ENCODE measurements at regions not wholly inside any gene's neighbourhood (a gene's known extent, or its start where the extent isn't known, plus 50 kb on each side); places are given as distances from the start of the nearest gene placed in this dataset.
"Not testable (repeated sequence)": the region's sequence is repeated elsewhere in the genome, so short reads cannot be mapped to it uniquely, and the experiment has no call there.

- H3K27me3 ChIP-seq (ENCODE audit: insufficient read depth, low read length): no peaks in the 10 kb centered on the region
- H3K36me3 ChIP-seq (ENCODE audit: insufficient read depth, low read length): no peaks in the 10 kb centered on the region
- no peak overlapping the region for H2AFZ ChIP-seq (ENCODE audit: low read depth, low read length)
- H3K9me3 ChIP-seq (ENCODE audit: low read length): no peaks in the 10 kb centered on the region
- no peaks in the 10 kb centered on the region for H3K4me1 ChIP-seq (ENCODE audit: insufficient read depth, low read length)
- no peak overlapping the region for H3K4me3 ChIP-seq (ENCODE audit: low read length)
These were observed 502.0 kb upstream of the DPP6 start for GRCh38 chr7:153550173-153550572.

GRCh38 chr7:153564391-153564790 is 487.8 kb upstream of the DPP6 start:
- Histone ChIP-seq H3K4me1 (ENCODE audit: insufficient read depth, low read length) (no peaks in the 10 kb centered on the region), H3K9me3 (ENCODE audit: low read length) (no peaks in the 10 kb centered on the region)

GRCh38 chr7:153566324-153566723 is 485.9 kb upstream of the DPP6 start:
- no peaks in the 10 kb centered on the region for H3K27me3 ChIP-seq (ENCODE audit: insufficient read depth, low read length)
- H3K4me1 ChIP-seq (ENCODE audit: insufficient read depth, low read length): no peaks in the 10 kb centered on the region
- no peaks in the 10 kb centered on the region for H3K36me3 ChIP-seq (ENCODE audit: insufficient read depth, low read length)
- no peaks in the 10 kb centered on the region for H3K9me3 ChIP-seq (ENCODE audit: low read length)
- no peak overlapping the region for H3K4me3 ChIP-seq (ENCODE audit: low read length)
- H2AFZ ChIP-seq (ENCODE audit: low read depth, low read length): no peak overlapping the region

More at GRCh38 chr7:153564391-153564790, 487.8 kb upstream of the DPP6 start:
- no peaks in the 10 kb centered on the region for H3K36me3 ChIP-seq (ENCODE audit: insufficient read depth, low read length)
- no peak overlapping the region for H2AFZ ChIP-seq (ENCODE audit: low read depth, low read length)
- no peaks in the 10 kb centered on the region for H3K27me3 ChIP-seq (ENCODE audit: insufficient read depth, low read length)
- no peak overlapping the region for H3K4me3 ChIP-seq (ENCODE audit: low read length)

GRCh38 chr7:153567426-153567825 is 484.8 kb upstream of the DPP6 start:
- Histone ChIP-seq H2AFZ (ENCODE audit: low read depth, low read length) (no peak overlapping the region), H3K36me3 (ENCODE audit: insufficient read depth, low read length) (no peaks in the 10 kb centered on the region), H3K4me3 (ENCODE audit: low read length) (no peak overlapping the region), H3K27me3 (ENCODE audit: insufficient read depth, low read length) (no peaks in the 10 kb centered on the region), H3K9me3 (ENCODE audit: low read length) (no peaks in the 10 kb centered on the region), H3K4me1 (ENCODE audit: insufficient read depth, low read length) (no peaks in the 10 kb centered on the region)

- not testable (repeated sequence) for H3K27me3 ChIP-seq (ENCODE audit: insufficient read depth, low read length); H3K4me3 ChIP-seq (ENCODE audit: low read length); H2AFZ ChIP-seq (ENCODE audit: low read depth, low read length); H3K36me3 ChIP-seq (ENCODE audit: insufficient read depth, low read length); H3K4me1 ChIP-seq (ENCODE audit: insufficient read depth, low read length); H3K9me3 ChIP-seq (ENCODE audit: low read length)
These were observed 482.7 kb upstream of the DPP6 start for GRCh38 chr7:153569520-153569919.

GRCh38 chr7:153576096-153576495 is 476.1 kb upstream of the DPP6 start:
- Histone ChIP-seq H3K27me3 (ENCODE audit: insufficient read depth, low read length) (no peaks in the 10 kb centered on the region), H3K4me1 (ENCODE audit: insufficient read depth, low read length) (no peaks in the 10 kb centered on the region), H3K9me3 (ENCODE audit: low read length) (no peaks in the 10 kb centered on the region), H3K4me3 (ENCODE audit: low read length) (no peak overlapping the region), H2AFZ (ENCODE audit: low read depth, low read length) (no peak overlapping the region), H3K36me3 (ENCODE audit: insufficient read depth, low read length) (no peaks in the 10 kb centered on the region)

- H3K9me3 ChIP-seq (ENCODE audit: low read length): no peaks in the 10 kb centered on the region
- H3K36me3 ChIP-seq (ENCODE audit: insufficient read depth, low read length): no peaks in the 10 kb centered on the region
- no peak overlapping the region for H2AFZ ChIP-seq (ENCODE audit: low read depth, low read length)
- H3K27me3 ChIP-seq (ENCODE audit: insufficient read depth, low read length): no peaks in the 10 kb centered on the region
- H3K4me1 ChIP-seq (ENCODE audit: insufficient read depth, low read length): no peaks in the 10 kb centered on the region
- H3K4me3 ChIP-seq (ENCODE audit: low read length): no peak overlapping the region
These were observed 470.8 kb upstream of the DPP6 start for GRCh38 chr7:153581419-153581818.

- Histone ChIP-seq H3K27me3 (ENCODE audit: insufficient read depth, low read length) (no peaks in the 10 kb centered on the region), H3K4me1 (ENCODE audit: insufficient read depth, low read length) (no peaks in the 10 kb centered on the region), H2AFZ (ENCODE audit: low read depth, low read length) (no peak overlapping the region), H3K36me3 (ENCODE audit: insufficient read depth, low read length) (no peaks in the 10 kb centered on the region), H3K4me3 (ENCODE audit: low read length) (no peak overlapping the region), H3K9me3 (ENCODE audit: low read length) (no peaks in the 10 kb centered on the region)
These were observed 468.1 kb upstream of the DPP6 start for GRCh38 chr7:153584132-153584531.

GRCh38 chr7:153588586-153588985 is 463.6 kb upstream of the DPP6 start:
- no peaks in the 10 kb centered on the region for H3K9me3 ChIP-seq (ENCODE audit: low read length)
- H3K4me3 ChIP-seq (ENCODE audit: low read length): no peak overlapping the region
- no peaks in the 10 kb centered on the region for H3K36me3 ChIP-seq (ENCODE audit: insufficient read depth, low read length)
- H3K27me3 ChIP-seq (ENCODE audit: insufficient read depth, low read length): no peaks in the 10 kb centered on the region
- no peaks in the 10 kb centered on the region for H3K4me1 ChIP-seq (ENCODE audit: insufficient read depth, low read length)
- H2AFZ ChIP-seq (ENCODE audit: low read depth, low read length): no peak overlapping the region

- no peak overlapping the region for H3K4me3 ChIP-seq (ENCODE audit: low read length)
- no peak overlapping the region for H2AFZ ChIP-seq (ENCODE audit: low read depth, low read length)
- H3K27me3 ChIP-seq (ENCODE audit: insufficient read depth, low read length): no peaks in the 10 kb centered on the region
- H3K9me3 ChIP-seq (ENCODE audit: low read length): no peaks in the 10 kb centered on the region
- no peaks in the 10 kb centered on the region for H3K36me3 ChIP-seq (ENCODE audit: insufficient read depth, low read length)
- no peaks in the 10 kb centered on the region for H3K4me1 ChIP-seq (ENCODE audit: insufficient read depth, low read length)
These were observed 462.1 kb upstream of the DPP6 start for GRCh38 chr7:153590136-153590535.

- no peaks in the 10 kb centered on the region for H3K4me1 ChIP-seq (ENCODE audit: insufficient read depth, low read length)
- no peak overlapping the region for H2AFZ ChIP-seq (ENCODE audit: low read depth, low read length)
- H3K9me3 ChIP-seq (ENCODE audit: low read length): no peaks in the 10 kb centered on the region
These were observed 461.6 kb upstream of the DPP6 start for GRCh38 chr7:153590571-153590970.

GRCh38 chr7:153607354-153607753 is 444.8 kb upstream of the DPP6 start:
- Histone ChIP-seq H3K9me3 (ENCODE audit: low read length) (no peaks in the 10 kb centered on the region), H3K4me3 (ENCODE audit: low read length) (no peak overlapping the region), H3K36me3 (ENCODE audit: insufficient read depth, low read length) (no peaks in the 10 kb centered on the region), H3K27me3 (ENCODE audit: insufficient read depth, low read length) (no peaks in the 10 kb centered on the region), H2AFZ (ENCODE audit: low read depth, low read length) (no peak overlapping the region), H3K4me1 (ENCODE audit: insufficient read depth, low read length) (no peaks in the 10 kb centered on the region)

More at GRCh38 chr7:153590571-153590970, 461.6 kb upstream of the DPP6 start:
- no peaks in the 10 kb centered on the region for H3K36me3 ChIP-seq (ENCODE audit: insufficient read depth, low read length)
- no peak overlapping the region for H3K4me3 ChIP-seq (ENCODE audit: low read length)
- no peaks in the 10 kb centered on the region for H3K27me3 ChIP-seq (ENCODE audit: insufficient read depth, low read length)

GRCh38 chr7:153616711-153617325 is 435.4 kb upstream of the DPP6 start:
- no peaks in the 10 kb centered on the region for H3K4me1 ChIP-seq (ENCODE audit: insufficient read depth, low read length)
- H3K4me3 ChIP-seq (ENCODE audit: low read length): no peak overlapping the region
- H3K9me3 ChIP-seq (ENCODE audit: low read length): no peaks in the 10 kb centered on the region
- H3K27me3 ChIP-seq (ENCODE audit: insufficient read depth, low read length): no peaks in the 10 kb centered on the region
- H3K36me3 ChIP-seq (ENCODE audit: insufficient read depth, low read length): no peaks in the 10 kb centered on the region
- no peak overlapping the region for H2AFZ ChIP-seq (ENCODE audit: low read depth, low read length)

- H3K4me3 ChIP-seq (ENCODE audit: low read length): no peak overlapping the region
- no peaks in the 10 kb centered on the region for H3K36me3 ChIP-seq (ENCODE audit: insufficient read depth, low read length)
- H3K9me3 ChIP-seq (ENCODE audit: low read length): no peaks in the 10 kb centered on the region
- peaks cover 2% of the 10 kb centered on the region for H3K27me3 ChIP-seq (ENCODE audit: insufficient read depth, low read length)
- H2AFZ ChIP-seq (ENCODE audit: low read depth, low read length): no peak overlapping the region
- no peaks in the 10 kb centered on the region for H3K4me1 ChIP-seq (ENCODE audit: insufficient read depth, low read length)
These were observed 424.9 kb upstream of the DPP6 start for GRCh38 chr7:153627323-153627722.

Data from neuron (in vitro differentiated cells).